ENCODE measurements at regions not wholly inside any gene's neighbourhood (a gene's known extent, or its start where the extent isn't known, plus 50 kb on each side); places are given as distances from the start of the nearest gene placed in this dataset.

DNA sequence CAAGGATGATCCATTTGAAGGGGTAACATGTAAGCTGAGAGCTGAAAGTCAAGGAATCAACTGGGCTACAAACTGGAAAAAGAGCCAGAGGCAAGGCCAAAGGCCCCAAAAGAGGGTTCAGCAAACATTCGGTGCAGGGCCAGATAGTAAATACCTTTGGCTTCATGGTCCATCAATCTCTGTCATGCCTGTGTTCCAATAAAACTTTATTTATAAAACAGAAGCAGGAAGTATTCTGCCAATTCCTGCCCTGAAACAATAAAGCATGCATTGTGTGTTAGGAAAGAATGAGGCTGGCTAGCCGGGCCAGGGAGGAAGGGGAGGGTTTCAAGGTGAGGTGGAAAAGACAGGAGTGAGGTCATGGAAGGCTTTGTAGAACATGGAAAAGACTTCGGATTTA, 107.1 kb downstream of the LBH start:
- Histone ChIP-seq H3K4me3 (ENCODE audit: low read depth, low read length) (no peak overlapping the region), H3K27ac (ENCODE audit: low read depth, low read length) (no peak overlapping the region), H3K9me3 (ENCODE audit: control insufficient read depth, insufficient read depth, low read length) (no peaks in the 10 kb centered on the region; the same call in 1 of the 2 replicates), H3K27me3 (ENCODE audit: control insufficient read depth, insufficient read depth, low read length) (no peaks in the 10 kb centered on the region)
- TF ChIP-seq, protein P1, sequence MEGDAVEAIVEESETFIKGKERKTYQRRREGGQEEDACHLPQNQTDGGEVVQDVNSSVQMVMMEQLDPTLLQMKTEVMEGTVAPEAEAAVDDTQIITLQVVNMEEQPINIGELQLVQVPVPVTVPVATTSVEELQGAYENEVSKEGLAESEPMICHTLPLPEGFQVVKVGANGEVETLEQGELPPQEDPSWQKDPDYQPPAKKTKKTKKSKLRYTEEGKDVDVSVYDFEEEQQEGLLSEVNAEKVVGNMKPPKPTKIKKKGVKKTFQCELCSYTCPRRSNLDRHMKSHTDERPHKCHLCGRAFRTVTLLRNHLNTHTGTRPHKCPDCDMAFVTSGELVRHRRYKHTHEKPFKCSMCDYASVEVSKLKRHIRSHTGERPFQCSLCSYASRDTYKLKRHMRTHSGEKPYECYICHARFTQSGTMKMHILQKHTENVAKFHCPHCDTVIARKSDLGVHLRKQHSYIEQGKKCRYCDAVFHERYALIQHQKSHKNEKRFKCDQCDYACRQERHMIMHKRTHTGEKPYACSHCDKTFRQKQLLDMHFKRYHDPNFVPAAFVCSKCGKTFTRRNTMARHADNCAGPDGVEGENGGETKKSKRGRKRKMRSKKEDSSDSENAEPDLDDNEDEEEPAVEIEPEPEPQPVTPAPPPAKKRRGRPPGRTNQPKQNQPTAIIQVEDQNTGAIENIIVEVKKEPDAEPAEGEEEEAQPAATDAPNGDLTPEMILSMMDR (IDR thresholded peaks at IDR 0.05; ENCODE audit: low read depth, low read length): no peak
- ChIA-PET POLR2A (no interaction called here), CTCF (no interaction called here)
- no peak for DNase-seq (ENCODE audit: low read depth, low spot score)

DNA sequence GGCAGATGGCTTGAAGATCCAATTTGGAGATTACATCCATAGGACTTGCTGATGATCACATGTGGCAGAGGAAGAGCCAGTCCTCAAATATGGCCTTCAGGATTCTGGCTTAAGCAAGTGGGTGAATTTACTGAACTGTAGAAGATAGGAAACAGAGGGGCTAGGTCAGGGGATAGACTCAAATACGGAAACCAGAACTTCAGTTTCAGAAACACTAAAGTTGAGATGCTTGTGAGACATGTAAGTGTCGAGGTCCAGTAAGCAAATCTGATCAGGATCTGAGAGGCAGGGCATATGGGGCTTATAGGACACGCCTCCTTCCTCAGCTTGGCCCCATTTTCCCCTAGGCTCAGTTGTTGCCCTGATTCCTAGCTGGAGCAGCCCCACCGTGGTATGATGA, 107.7 kb downstream of the LBH start:
- Histone ChIP-seq H3K9me3 (ENCODE audit: control insufficient read depth, insufficient read depth, low read length) (no peaks in the 10 kb centered on the region; the same call in 1 of the 2 replicates), H3K27me3 (ENCODE audit: control insufficient read depth, insufficient read depth, low read length) (no peaks in the 10 kb centered on the region), H3K4me3 (ENCODE audit: low read depth, low read length) (no peak overlapping the region), H3K27ac (ENCODE audit: low read depth, low read length) (no peak overlapping the region)
- CTCF ChIA-PET: no interaction called here
- no peak for DNase-seq (ENCODE audit: low read depth, low spot score)
- TF ChIP-seq, protein P1 (IDR thresholded peaks at IDR 0.05; ENCODE audit: low read depth, low read length): no peak
- POLR2A ChIA-PET: no interaction called here

DNA sequence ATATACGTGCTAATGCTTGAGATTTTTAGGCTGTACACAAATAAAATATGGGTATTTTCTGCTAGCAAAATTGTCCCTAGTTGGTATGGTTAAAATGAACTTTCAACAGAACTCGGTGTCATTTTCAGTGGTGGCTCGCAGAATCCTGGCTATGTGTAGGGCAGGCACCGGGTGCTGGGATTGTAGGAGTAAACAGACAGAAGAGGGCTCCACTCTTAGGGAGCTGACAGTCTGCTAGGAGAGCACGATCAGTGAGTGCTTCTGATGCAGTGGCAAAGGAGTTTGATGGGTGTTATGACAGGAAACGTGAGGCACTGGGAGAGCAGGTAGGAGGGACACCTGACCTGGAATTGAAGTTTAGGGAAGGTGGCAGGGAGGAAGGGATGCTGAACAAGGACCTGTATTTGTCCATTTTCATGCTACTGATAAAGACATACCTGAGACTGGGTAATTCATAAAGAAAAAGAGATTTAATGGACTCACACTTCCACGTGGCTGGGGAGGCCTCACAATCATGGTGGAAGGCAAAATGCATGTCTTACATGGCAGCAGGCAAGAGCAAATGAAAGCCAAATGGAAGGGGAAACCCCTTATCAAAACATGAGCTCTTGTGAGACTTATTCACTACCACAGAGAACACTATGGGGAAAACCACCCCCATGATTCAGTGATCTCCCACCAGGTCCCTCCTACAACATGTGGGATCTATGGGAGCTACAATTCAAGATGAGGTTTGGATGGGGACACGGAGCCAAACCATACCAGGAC, 105.4 kb upstream of the LCLAT1 start:
- Histone ChIP-seq H3K27ac (ENCODE audit: low read depth, low read length) (no peak overlapping the region), H3K4me3 (ENCODE audit: low read depth, low read length) (no peak overlapping the region), H3K9me3 (ENCODE audit: control insufficient read depth, insufficient read depth, low read length) (no peaks in the 10 kb centered on the region; the same call in 1 of the 2 replicates), H3K27me3 (ENCODE audit: control insufficient read depth, insufficient read depth, low read length) (no peaks in the 10 kb centered on the region)
- DNase-seq (ENCODE audit: low read depth, low spot score): no peak
- ChIA-PET CTCF (no interaction called here), POLR2A (interaction anchor here (0.5 kb wide), 1 partner anchor 111 kb away, joined by 3 read pairs; the partner anchor contains the start of gene LBH)
- TF ChIP-seq, protein P1 (IDR thresholded peaks at IDR 0.05; ENCODE audit: low read depth, low read length): no peak

DNA sequence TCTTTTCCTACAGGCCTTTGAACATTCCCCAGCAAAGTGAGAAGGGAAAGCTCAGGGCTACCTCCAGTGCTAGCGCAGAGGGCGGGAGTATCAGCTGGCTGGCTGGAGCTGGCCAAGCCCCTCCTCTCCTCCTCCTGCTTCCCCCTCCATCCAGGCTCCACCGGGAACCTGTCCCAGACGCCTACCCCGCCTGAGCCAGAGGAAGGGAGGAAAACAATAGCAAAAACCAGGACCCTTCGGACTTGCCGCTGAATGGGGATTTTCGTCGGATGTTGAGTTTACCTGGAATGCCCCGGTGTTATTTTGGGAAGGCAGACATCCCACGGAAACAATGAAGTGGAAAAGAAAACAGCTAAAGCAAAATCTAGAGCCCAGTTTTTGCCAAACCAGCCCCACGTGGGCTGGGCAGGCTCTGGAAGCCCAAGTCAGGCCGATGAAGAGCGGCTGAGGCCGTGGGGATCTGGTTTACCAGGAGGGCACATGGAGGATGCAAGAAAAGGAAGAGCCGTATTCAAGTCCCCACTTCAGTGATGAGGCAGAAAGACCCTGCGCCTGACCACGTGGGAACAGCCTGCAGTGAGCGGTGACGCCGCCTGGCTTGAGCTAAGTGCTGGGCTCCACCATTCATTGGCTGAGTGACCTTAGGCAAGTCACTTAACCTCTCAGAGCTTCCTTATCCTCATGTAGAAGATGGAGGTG, 100.4 kb upstream of the LCLAT1 start:
- DNase-seq (ENCODE audit: low read depth, low spot score): no peak
- H3K27ac ChIP-seq (ENCODE audit: low read depth, low read length): no peak overlapping the region
- no peak overlapping the region for H3K4me3 ChIP-seq (ENCODE audit: low read depth, low read length)
- TF ChIP-seq, protein P1 (IDR thresholded peaks at IDR 0.05; ENCODE audit: low read depth, low read length): no peak
- no peaks in the 10 kb centered on the region for H3K27me3 ChIP-seq (ENCODE audit: control insufficient read depth, insufficient read depth, low read length)
- CTCF ChIA-PET: interaction anchor here (1.5 to 1.6 kb wide), 3 partner anchors 10 to 365 kb away, joined by 3 to 6 read pairs (median 6); no protein-coding TSS in a partner anchor
- POLR2A ChIA-PET: interaction anchor here (1.7 kb wide), 1 partner anchor 115 kb away, joined by 7 read pairs; no protein-coding TSS in a partner anchor
- H3K9me3 ChIP-seq (ENCODE audit: control insufficient read depth, insufficient read depth, low read length): no peaks in the 10 kb centered on the region; the same call in none of the 2 replicates

DNA sequence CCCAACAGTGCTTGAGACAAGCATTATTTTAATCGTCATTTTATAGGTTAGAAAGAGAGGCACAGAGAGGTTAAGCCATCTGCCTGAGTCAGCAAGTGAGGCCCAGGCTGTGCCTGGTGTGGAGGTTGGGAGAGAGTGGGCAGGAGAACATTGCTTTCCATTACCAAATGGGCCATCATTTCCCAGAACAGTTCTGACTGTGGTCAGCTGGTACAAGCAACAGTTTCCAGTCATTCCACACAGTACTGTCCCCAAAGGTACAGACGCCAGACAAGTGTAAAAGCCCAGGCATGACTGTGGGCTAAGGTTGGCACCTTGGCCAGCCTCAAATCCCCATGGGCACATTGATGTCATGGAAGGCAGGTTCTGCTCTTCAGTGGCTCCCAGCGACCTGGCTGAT, 98.2 kb upstream of the LCLAT1 start:
- ChIA-PET CTCF (no interaction called here), POLR2A (interaction anchor here (0.6 kb wide), 1 partner anchor 63 kb away, joined by 4 read pairs; no protein-coding TSS in a partner anchor)
- H3K9me3 ChIP-seq (ENCODE audit: control insufficient read depth, insufficient read depth, low read length): no peaks in the 10 kb centered on the region; the same call in 1 of the 2 replicates
- no peak for DNase-seq (ENCODE audit: low read depth, low spot score)
- H3K27ac ChIP-seq (ENCODE audit: low read depth, low read length): no peak overlapping the region
- no peak overlapping the region for H3K4me3 ChIP-seq (ENCODE audit: low read depth, low read length)
- no peaks in the 10 kb centered on the region for H3K27me3 ChIP-seq (ENCODE audit: control insufficient read depth, insufficient read depth, low read length)
- TF ChIP-seq, protein P1 (IDR thresholded peaks at IDR 0.05; ENCODE audit: low read depth, low read length): no peak
